ENCODE measurements at regions not wholly inside any gene's neighbourhood (a gene's known extent, or its start where the extent isn't known, plus 50 kb on each side); places are given as distances from the start of the nearest gene placed in this dataset.

DNA sequence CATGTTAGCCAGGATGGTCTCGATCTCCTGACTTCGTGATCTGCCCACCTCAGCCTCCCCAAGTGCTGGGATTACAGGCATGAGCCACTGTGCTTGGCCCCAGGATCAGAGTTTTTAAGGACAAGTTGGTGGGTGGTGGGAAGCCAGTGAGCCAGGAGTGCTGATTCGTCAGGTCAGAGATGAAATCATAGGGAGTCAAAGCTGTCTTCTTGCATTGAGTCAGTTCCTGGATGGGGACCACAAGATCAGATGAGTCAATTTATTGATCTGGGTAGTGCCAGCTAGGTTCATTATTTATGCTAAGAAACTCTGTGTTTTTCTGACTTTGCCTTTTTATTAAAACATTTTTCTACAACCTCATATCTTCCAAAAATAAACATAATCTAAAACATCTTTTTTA is 423.8 kb downstream of the ARL4A start:
- TF ChIP-seq, protein P1, sequence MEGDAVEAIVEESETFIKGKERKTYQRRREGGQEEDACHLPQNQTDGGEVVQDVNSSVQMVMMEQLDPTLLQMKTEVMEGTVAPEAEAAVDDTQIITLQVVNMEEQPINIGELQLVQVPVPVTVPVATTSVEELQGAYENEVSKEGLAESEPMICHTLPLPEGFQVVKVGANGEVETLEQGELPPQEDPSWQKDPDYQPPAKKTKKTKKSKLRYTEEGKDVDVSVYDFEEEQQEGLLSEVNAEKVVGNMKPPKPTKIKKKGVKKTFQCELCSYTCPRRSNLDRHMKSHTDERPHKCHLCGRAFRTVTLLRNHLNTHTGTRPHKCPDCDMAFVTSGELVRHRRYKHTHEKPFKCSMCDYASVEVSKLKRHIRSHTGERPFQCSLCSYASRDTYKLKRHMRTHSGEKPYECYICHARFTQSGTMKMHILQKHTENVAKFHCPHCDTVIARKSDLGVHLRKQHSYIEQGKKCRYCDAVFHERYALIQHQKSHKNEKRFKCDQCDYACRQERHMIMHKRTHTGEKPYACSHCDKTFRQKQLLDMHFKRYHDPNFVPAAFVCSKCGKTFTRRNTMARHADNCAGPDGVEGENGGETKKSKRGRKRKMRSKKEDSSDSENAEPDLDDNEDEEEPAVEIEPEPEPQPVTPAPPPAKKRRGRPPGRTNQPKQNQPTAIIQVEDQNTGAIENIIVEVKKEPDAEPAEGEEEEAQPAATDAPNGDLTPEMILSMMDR (IDR thresholded peaks at IDR 0.05; ENCODE audit: low read depth, low read length, poor library complexity, severe bottlenecking) = no peak
- TF ChIP-seq EZH2phosphoT487 (IDR thresholded peaks at IDR 0.05; ENCODE audit: borderline replicate concordance, low read length) = no peak

Data from DOHH2 (cell line).